ENCODE measurements at regions not wholly inside any gene's neighbourhood (a gene's known extent, or its start where the extent isn't known, plus 50 kb on each side); places are given as distances from the start of the nearest gene placed in this dataset.
"Not testable (repeated sequence)": the region's sequence is repeated elsewhere in the genome, so short reads cannot be mapped to it uniquely, and the experiment has no call there.

DNA sequence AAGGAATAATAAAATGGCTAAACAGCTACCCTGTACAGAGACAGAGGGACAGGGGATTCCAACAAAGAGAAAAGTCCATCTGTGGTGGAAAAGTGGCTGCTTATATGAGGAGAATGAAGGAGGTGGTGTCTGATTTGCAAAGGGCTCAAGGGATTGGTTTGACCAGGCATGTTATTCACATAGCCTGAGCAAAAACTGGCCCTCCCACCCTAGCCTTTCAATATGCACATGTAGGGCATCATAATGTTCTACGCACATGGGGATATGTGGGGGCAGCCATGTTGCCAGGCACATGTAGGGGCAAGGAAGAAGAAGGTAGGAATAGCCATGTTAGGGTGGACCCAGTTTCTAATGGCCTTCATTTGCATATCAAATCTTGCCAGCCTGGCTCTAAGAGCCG, 1527.1 kb downstream of the RPIA start:
- TF ChIP-seq, protein P1, sequence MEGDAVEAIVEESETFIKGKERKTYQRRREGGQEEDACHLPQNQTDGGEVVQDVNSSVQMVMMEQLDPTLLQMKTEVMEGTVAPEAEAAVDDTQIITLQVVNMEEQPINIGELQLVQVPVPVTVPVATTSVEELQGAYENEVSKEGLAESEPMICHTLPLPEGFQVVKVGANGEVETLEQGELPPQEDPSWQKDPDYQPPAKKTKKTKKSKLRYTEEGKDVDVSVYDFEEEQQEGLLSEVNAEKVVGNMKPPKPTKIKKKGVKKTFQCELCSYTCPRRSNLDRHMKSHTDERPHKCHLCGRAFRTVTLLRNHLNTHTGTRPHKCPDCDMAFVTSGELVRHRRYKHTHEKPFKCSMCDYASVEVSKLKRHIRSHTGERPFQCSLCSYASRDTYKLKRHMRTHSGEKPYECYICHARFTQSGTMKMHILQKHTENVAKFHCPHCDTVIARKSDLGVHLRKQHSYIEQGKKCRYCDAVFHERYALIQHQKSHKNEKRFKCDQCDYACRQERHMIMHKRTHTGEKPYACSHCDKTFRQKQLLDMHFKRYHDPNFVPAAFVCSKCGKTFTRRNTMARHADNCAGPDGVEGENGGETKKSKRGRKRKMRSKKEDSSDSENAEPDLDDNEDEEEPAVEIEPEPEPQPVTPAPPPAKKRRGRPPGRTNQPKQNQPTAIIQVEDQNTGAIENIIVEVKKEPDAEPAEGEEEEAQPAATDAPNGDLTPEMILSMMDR (IDR thresholded peaks at IDR 0.05; ENCODE audit: insufficient read depth, low read depth, low read length), result not testable (repeated sequence)
- TF ChIP-seq EZH2 (IDR thresholded peaks at IDR 0.05; ENCODE audit: insufficient read depth, low read length), result not testable (repeated sequence)
